ENCODE measurements at regions not wholly inside any gene's neighbourhood (a gene's known extent, or its start where the extent isn't known, plus 50 kb on each side); places are given as distances from the start of the nearest gene placed in this dataset.

GRCh38 chr2:187138265-187138664, 289.3 kb upstream of the ZSWIM2 start:
- DNase-seq (ENCODE audit: low read depth in 2 of 2) = no peak

- no peak for DNase-seq (ENCODE audit: low read depth in 2 of 2)
These were observed 287.7 kb upstream of the ZSWIM2 start for GRCh38 chr2:187136646-187137045.

GRCh38 chr2:187134306-187134705, 285.3 kb upstream of the ZSWIM2 start:
- DNase-seq (ENCODE audit: low read depth in 2 of 2) = no peak

- no peak for DNase-seq (ENCODE audit: low read depth in 2 of 2)
These were observed 280.9 kb upstream of the ZSWIM2 start for GRCh38 chr2:187129868-187130267.

- no peak for DNase-seq (ENCODE audit: low read depth in 2 of 2)
These were observed 280.3 kb upstream of the ZSWIM2 start for GRCh38 chr2:187129306-187129705.

GRCh38 chr2:187126247-187127005, 277.5 kb upstream of the ZSWIM2 start:
- no peak for DNase-seq (ENCODE audit: low read depth in 2 of 2)

GRCh38 chr2:187125318-187125717, 276.3 kb upstream of the ZSWIM2 start:
- no peak for DNase-seq (ENCODE audit: low read depth in 2 of 2)

GRCh38 chr2:187124529-187124928, 275.6 kb upstream of the ZSWIM2 start:
- no peak for DNase-seq (ENCODE audit: low read depth in 2 of 2)

GRCh38 chr2:187118331-187119099, 269.5 kb upstream of the ZSWIM2 start:
- DNase-seq (ENCODE audit: low read depth in 2 of 2) = no peak

- no peak for DNase-seq (ENCODE audit: low read depth in 2 of 2)
These were observed 268.5 kb upstream of the ZSWIM2 start for GRCh38 chr2:187117483-187117882.

- DNase-seq (ENCODE audit: low read depth in 2 of 2) = no peak
These were observed 266.7 kb upstream of the ZSWIM2 start for GRCh38 chr2:187115627-187116026.

GRCh38 chr2:187107001-187107400, 258.0 kb upstream of the ZSWIM2 start:
- DNase-seq (ENCODE audit: low read depth in 2 of 2) = no peak

GRCh38 chr2:187105218-187105617, 256.2 kb upstream of the ZSWIM2 start:
- DNase-seq (ENCODE audit: low read depth in 2 of 2) = no peak

- no peak for DNase-seq (ENCODE audit: low read depth in 2 of 2)
These were observed 253.4 kb upstream of the ZSWIM2 start for GRCh38 chr2:187102381-187102780.

GRCh38 chr2:187098154-187098553, 249.2 kb upstream of the ZSWIM2 start:
- DNase-seq (ENCODE audit: low read depth in 2 of 2) = no peak

GRCh38 chr2:187093771-187094412, 244.9 kb upstream of the ZSWIM2 start:
- no peak for DNase-seq (ENCODE audit: low read depth in 2 of 2)

- no peak for DNase-seq (ENCODE audit: low read depth in 2 of 2)
These were observed 242.7 kb upstream of the ZSWIM2 start for GRCh38 chr2:187091664-187092063.

GRCh38 chr2:187084524-187084923, 235.6 kb upstream of the ZSWIM2 start:
- no peak for DNase-seq (ENCODE audit: low read depth in 2 of 2)

GRCh38 chr2:187081461-187081860, 232.5 kb upstream of the ZSWIM2 start:
- no peak for DNase-seq (ENCODE audit: low read depth in 2 of 2)

- DNase-seq (ENCODE audit: low read depth in 2 of 2) = no peak
These were observed 230.9 kb upstream of the ZSWIM2 start for GRCh38 chr2:187079901-187080300.

- no peak for DNase-seq (ENCODE audit: low read depth in 2 of 2)
These were observed 229.3 kb upstream of the ZSWIM2 start for GRCh38 chr2:187078297-187078696.

- no peak for DNase-seq (ENCODE audit: low read depth in 2 of 2)
These were observed 226.7 kb upstream of the ZSWIM2 start for GRCh38 chr2:187075671-187076070.

- DNase-seq (ENCODE audit: low read depth in 2 of 2) = no peak
These were observed 226.2 kb upstream of the ZSWIM2 start for GRCh38 chr2:187075199-187075635.
